K562 (cell line): ENCODE measurements at regions not wholly inside any gene's neighbourhood (a gene's known extent, or its start where the extent isn't known, plus 50 kb on each side); places are given as distances from the start of the nearest gene placed in this dataset.

Experiments used
- ATAC-seq: fragments of 200-7000 bp; cut with Tn5 transposase; 3 replicates; pipeline ENCODE4 v1.9.1; 2020; ENCODE audit warnings: moderate library complexity
- BruUV-seq: library from RNA; stranded (reverse); fragments of 400-500 nt; replicated peaks from 2 replicates; lab custom pipeline; 2021; lab: Mats Ljungman, UMichigan
- CTCF ChIA-PET: fragments of 300-600 bp; formaldehyde crosslinking; extraction: SDS; loops from one replicate; lab custom pipeline; 2021; ENCODE audit warnings: low intra/inter-chr PET ratio; lab: Yijun Ruan, JAX
- POLR2A ChIA-PET: fragments of 300-600, 350-650 bp; sonication (Branson Sonifier 250); formaldehyde crosslinking; extraction: SDS; loops from one replicate; lab custom pipeline; 2021; ENCODE audit warnings: antibody characterized with exemption, inconsistent platforms; lab: Yijun Ruan, JAX
- DNase-seq, 4 experiments: peaks; one replicate each; pipeline versions ENCODE4 v3.0.0 to v3.0.0-alpha.2; 2011 to 2018; ENCODE audit warnings: low spot score in 3 of 4, mixed read lengths in 3 of 4; ENCODE audit errors: extremely low read depth in 1 of 4
- FAIRE-seq: peaks from 2 replicates; lab custom pipeline; 2011; peaks lifted over from hg19 to GRCh38; lab: Jason Lieb, UNC
- H2AFZ ChIP-seq: 2 replicates; pipeline ENCODE4 v1.6.0; 2011; ENCODE audit warnings: low read depth, low read length, control low read depth, inconsistent platforms
- H3K27ac ChIP-seq: fragments of 200-600 bp; 3 replicates; pipeline ENCODE4 v1.8.0; 2011; ENCODE audit warnings: low read depth, mild to moderate bottlenecking, control low read depth, inconsistent platforms, low read length, moderate library complexity, mixed read lengths; ENCODE audit errors: extremely low read depth
- H3K27me3 ChIP-seq, 2 experiments: fragments of 300-600 bp in 1 of 2; 2 replicates in 1 of 2; 3 replicates in 1 of 2; pipeline versions ENCODE4 v1.6.0 to v1.8.0; 2011; ENCODE audit warnings: inconsistent platforms in 2 of 2, low read length in 2 of 2, mild to moderate bottlenecking in 1 of 2, mixed read lengths in 1 of 2, moderate library complexity in 1 of 2; ENCODE audit not compliant: control insufficient read depth in 2 of 2, insufficient read depth in 2 of 2
- H3K36me3 ChIP-seq: fragments of 300-600 bp; 3 replicates; pipeline ENCODE4 v1.8.0; 2011; ENCODE audit warnings: mild to moderate bottlenecking, low read length, inconsistent platforms; ENCODE audit not compliant: control insufficient read depth, insufficient read depth
- H3K4me1 ChIP-seq, 2 experiments: fragments of 200-600 bp in 1 of 2; replicated peaks in 1 of 2; 2 replicates in 1 of 2; 3 replicates in 1 of 2; pipeline versions ENCODE4 v1.5.1 to v1.8.0; 2011; ENCODE audit warnings: inconsistent platforms in 2 of 2, low read length in 2 of 2, mild to moderate bottlenecking in 1 of 2, mixed read lengths in 1 of 2, moderate library complexity in 1 of 2; ENCODE audit not compliant: control insufficient read depth in 2 of 2, insufficient read depth in 2 of 2
- H3K4me2 ChIP-seq: 2 replicates; pipeline ENCODE4 v1.6.1; 2011; ENCODE audit warnings: low read length, control low read depth, inconsistent platforms, mixed read lengths; ENCODE audit not compliant: insufficient read depth
- H3K4me3 ChIP-seq: fragments of 200-600 bp; sonication (generic), shearing (Covaris generic); 2 replicates; pipeline ENCODE4 v1.5.1; 2016; ENCODE audit warnings: control low read depth, inconsistent platforms
- H3K79me2 ChIP-seq: fragments of 200-600 bp; 3 replicates; pipeline ENCODE4 v1.8.0; 2011; ENCODE audit warnings: low read length, inconsistent platforms; ENCODE audit not compliant: control insufficient read depth, insufficient read depth
- H3K9ac ChIP-seq, 2 experiments: 2 replicates each; pipeline versions ENCODE4 v1.6.0 to v1.6.1; 2011; ENCODE audit warnings: low read depth in 2 of 2, low read length in 2 of 2, control low read depth in 1 of 2, inconsistent platforms in 1 of 2, mild to moderate bottlenecking in 1 of 2, mixed read lengths in 1 of 2; ENCODE audit not compliant: insufficient read depth in 1 of 2
- H3K9me1 ChIP-seq: one replicate; pipeline ENCODE4 v1.6.0; 2011; ENCODE audit warnings: inconsistent platforms, mild to moderate bottlenecking, low read length, moderate library complexity; ENCODE audit not compliant: control insufficient read depth, insufficient read depth
- H3K9me3 ChIP-seq: replicated peaks from 2 replicates; pipeline ENCODE4 v1.5.1; 2011; ENCODE audit warnings: low read depth, low read length, inconsistent platforms; ENCODE audit not compliant: control insufficient read depth, insufficient read depth
- H4K20me1 ChIP-seq: replicated peaks from 2 replicates; pipeline ENCODE4 v1.6.1; 2011; ENCODE audit warnings: low read length, inconsistent platforms, mixed read lengths; ENCODE audit not compliant: control insufficient read depth, insufficient read depth
- CEBPB ChIP-seq: fragments of 450-650 bp; IDR thresholded peaks from 2 replicates; pipeline ENCODE4 v1.6.1; 2016; ENCODE audit warnings: missing genetic modification characterization, missing compliant biosample characterization
- GATA2 ChIP-seq: sonication (generic); formaldehyde crosslinking; IDR thresholded peaks from 2 replicates; pipeline ENCODE4 v1.4.0; 2020; ENCODE audit warnings: mild to moderate bottlenecking, missing genetic modification reagents
- HCFC1 ChIP-seq: IDR thresholded peaks from 2 replicates; pipeline ENCODE4 v1.6.1; 2012; ENCODE audit warnings: low read depth, low read length, improper control_type of control experiment
- HDAC3 ChIP-seq: fragments of 450-650 bp; IDR thresholded peaks from 2 replicates; pipeline ENCODE4 v1.6.1; 2018; ENCODE audit warnings: borderline replicate concordance, mild to moderate bottlenecking, moderate library complexity; ENCODE audit not compliant: partially characterized antibody
- HNRNPUL1 ChIP-seq: fragments of 200-400 bp; formaldehyde crosslinking; IDR thresholded peaks from 2 replicates; pipeline ENCODE4 v1.6.1; 2017; ENCODE audit warnings: low read length
- SMAD4 ChIP-seq: fragments of 250-450 bp; sonication (Bioruptor Pico); conservative IDR thresholded peaks from 2 replicates; pipeline ENCODE4 v1.8.0; 2021; ENCODE audit warnings: inconsistent platforms, mild to moderate bottlenecking, moderate library complexity
- ZFP30 ChIP-seq: fragments of 250-450 bp; sonication (Bioruptor Pico); IDR thresholded peaks from 2 replicates; pipeline ENCODE4 v1.8.0; 2022; ENCODE audit warnings: moderate library complexity, mild to moderate bottlenecking, inconsistent platforms, borderline replicate concordance
- ZNF717 ChIP-seq: fragments of 250-450 bp; sonication (Bioruptor Pico); IDR thresholded peaks from 2 replicates; pipeline ENCODE4 v1.5.0; 2021
- ZNF780A ChIP-seq: fragments of 250-450 bp; sonication (Bioruptor Pico); IDR thresholded peaks from 2 replicates; pipeline ENCODE4 v1.5.0; 2021; ENCODE audit warnings: mild to moderate bottlenecking
- ZSCAN32 ChIP-seq: fragments of 450-650 bp; formaldehyde crosslinking; IDR thresholded peaks from 2 replicates; pipeline ENCODE4 v1.4.0; 2020; ENCODE audit warnings: mild to moderate bottlenecking, moderate library complexity
- WGBS: fragments of 100-300 bp; shearing (Covaris generic); methylation state at CpG from one replicate; pipeline ENCODE4 v1.1.6; 2016; ENCODE audit warnings: low coverage, mixed read lengths; ENCODE audit not compliant: insufficient coverage; ENCODE audit errors: missing lambda C conversion rate; 5-methylcytosine and 5-hydroxymethylcytosine counted together
- in situ Hi-C: fragments of 300-500 bp; cut with MboI; formaldehyde crosslinking; loops from 4 replicates; pipeline ENCODE4 v1.15.0; 2018; ENCODE audit warnings: inconsistent platforms, mixed read lengths
- intact Hi-C: fragments of 100-400 bp; cut with micrococcal nuclease; formaldehyde crosslinking; loops from 2 replicates; pipeline ENCODE4 v1.14.2; 2022
- TF ChIP-seq, protein P1 (sequence below): sonication (generic); formaldehyde crosslinking; IDR thresholded peaks from 2 replicates; pipeline ENCODE4 v1.8.0; 2022; ENCODE audit warnings: missing genetic modification reagents, mild to moderate bottlenecking, borderline replicate concordance

- no peak overlapping the region for H3K4me3 ChIP-seq
- no peaks in the 10 kb centered on the region for H4K20me1 ChIP-seq
- H3K36me3 ChIP-seq, result no peaks in the 10 kb centered on the region
- DNase-seq (no peak), ATAC-seq (no peak), FAIRE-seq (peak; percentile 19)
- H3K27me3 ChIP-seq, result peaks cover 2 to 19% of the 10 kb centered on the region in 2 experiments; a peak in 4 of 5 replicates
- CTCF ChIA-PET, result no interaction called here
- no peak overlapping the region for H3K27ac ChIP-seq
- BruUV-seq, result no TSS peak
- H3K9ac ChIP-seq, result no peak overlapping the region
- no peaks in the 10 kb centered on the region for H3K9me1 ChIP-seq
- POLR2A ChIA-PET, result interaction anchor here (0.6 to 0.7 kb wide), 2 partner anchors 16 to 63 kb away, joined by 4 read pairs; no protein-coding TSS in a partner anchor
- in situ Hi-C loops, result no loop called here
- 17% methylated on average over 2 of the region's 2 CpGs for WGBS
- intact Hi-C loops, result no loop called here
- no peak overlapping the region for H3K4me2 ChIP-seq
- H3K9me3 ChIP-seq, result no peaks in the 10 kb centered on the region
- H3K79me2 ChIP-seq, result no peaks in the 10 kb centered on the region
- peaks cover 0 to 10% of the 10 kb centered on the region in 2 experiments; a peak in 3 of 5 replicates for H3K4me1 ChIP-seq
- TF ChIP-seq HNRNPUL1 (no peak), ZNF717 (CRISPR knock-in tag) (no peak), GATA2 (CRISPR knock-in tag) (no peak)
- H2AFZ ChIP-seq, result peak overlapping the region; percentile 79
These were observed 90.2 kb downstream of the C5orf15 start for GRCh38 chr5:133878236-133878555.

- WGBS, result 37% methylated on average over 9 of the region's 10 CpGs
- Histone ChIP-seq H3K9me3 (no peaks in the 10 kb centered on the region), H3K9me1 (no peaks in the 10 kb centered on the region), H3K27me3 (peaks cover 0 to 19% of the 10 kb centered on the region in 2 experiments; a peak in 3 of 5 replicates), H3K79me2 (no peaks in the 10 kb centered on the region), H3K4me2 (no peak overlapping the region), H4K20me1 (no peaks in the 10 kb centered on the region), H3K4me1 (peaks cover 0 to 10% of the 10 kb centered on the region in 2 experiments; a peak in 3 of 5 replicates), H3K9ac (no peak overlapping the region), H3K27ac (no peak overlapping the region), H3K36me3 (no peaks in the 10 kb centered on the region), H3K4me3 (no peak overlapping the region), H2AFZ (peak overlapping the region; percentile 79)
- TF ChIP-seq SMAD4 (CRISPR knock-in tag) (no peak), CEBPB (tag) (no peak), HCFC1 (no peak), HDAC3 (no peak), ZSCAN32 (CRISPR knock-in tag) (no peak), ZNF780A (CRISPR knock-in tag) (no peak), ZFP30 (CRISPR knock-in tag) (no peak)
- TF ChIP-seq, protein P1, sequence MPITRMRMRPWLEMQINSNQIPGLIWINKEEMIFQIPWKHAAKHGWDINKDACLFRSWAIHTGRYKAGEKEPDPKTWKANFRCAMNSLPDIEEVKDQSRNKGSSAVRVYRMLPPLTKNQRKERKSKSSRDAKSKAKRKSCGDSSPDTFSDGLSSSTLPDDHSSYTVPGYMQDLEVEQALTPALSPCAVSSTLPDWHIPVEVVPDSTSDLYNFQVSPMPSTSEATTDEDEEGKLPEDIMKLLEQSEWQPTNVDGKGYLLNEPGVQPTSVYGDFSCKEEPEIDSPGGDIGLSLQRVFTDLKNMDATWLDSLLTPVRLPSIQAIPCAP (CRISPR knock-in tag), result no peak
- in situ Hi-C loops, result no loop called here
- intact Hi-C loops, result no loop called here
- ATAC-seq (no peak), FAIRE-seq (no peak), DNase-seq (no peak)
- no TSS peak for BruUV-seq
- POLR2A ChIA-PET, result interaction anchor here (0.7 to 1.2 kb wide), 2 partner anchors 53 to 63 kb away, joined by 3 to 4 read pairs; no protein-coding TSS in a partner anchor
- CTCF ChIA-PET, result no interaction called here
These were observed 90.8 kb downstream of the C5orf15 start for GRCh38 chr5:133877351-133878235.
